ENCODE measurements at regions not wholly inside any gene's neighbourhood (a gene's known extent, or its start where the extent isn't known, plus 50 kb on each side); places are given as distances from the start of the nearest gene placed in this dataset.

GRCh38 chr14:46401066-46401465 lies 250.5 kb downstream of the RPL10L start:
- Histone ChIP-seq H3K4me1 (no peaks in the 10 kb centered on the region), H3K27ac (no peak overlapping the region), H3K27me3 (no peaks in the 10 kb centered on the region), H3K4me3 (no peak overlapping the region), H3K9me3 (no peaks in the 10 kb centered on the region), H3K36me3 (no peaks in the 10 kb centered on the region)
- WGBS, 2 donors (ENCODE audit: low coverage in 1 of 2) = 38 to 75% methylated on average over 2 of the region's 2 CpGs
- no peak for TF ChIP-seq EP300 (IDR thresholded peaks at IDR 0.05)
- TF ChIP-seq POLR2A (IDR thresholded peaks at IDR 0.05) = no peak
- TF ChIP-seq POLR2AphosphoS5 (IDR thresholded peaks at IDR 0.05) = no peak
- TF ChIP-seq CTCF (IDR thresholded peaks at IDR 0.05) = no peak
- no peak for ATAC-seq

GRCh38 chr14:46399049-46399448 lies 252.5 kb downstream of the RPL10L start:
- Histone ChIP-seq H3K27ac (no peak overlapping the region), H3K9me3 (peaks cover 0 to 4% (median 0%) of the 10 kb centered on the region in 3 donors), H3K4me1 (no peaks in the 10 kb centered on the region), H3K4me3 (no peak overlapping the region), H3K36me3 (no peaks in the 10 kb centered on the region), H3K27me3 (no peaks in the 10 kb centered on the region)
- ATAC-seq = no peak
- no peak for TF ChIP-seq EP300 (IDR thresholded peaks at IDR 0.05)
- TF ChIP-seq POLR2A (IDR thresholded peaks at IDR 0.05) = no peak
- TF ChIP-seq POLR2AphosphoS5 (IDR thresholded peaks at IDR 0.05) = no peak
- no peak for TF ChIP-seq CTCF (IDR thresholded peaks at IDR 0.05)
- WGBS, 2 donors (ENCODE audit: low coverage in 1 of 2) = 68 to 82% methylated on average over 3 to 5 of the region's 5 CpGs

GRCh38 chr14:46384611-46385010 lies 267.0 kb downstream of the RPL10L start:
- Histone ChIP-seq H3K27ac (no peak overlapping the region), H3K27me3 (no peaks in the 10 kb centered on the region), H3K4me3 (no peak overlapping the region), H3K36me3 (no peaks in the 10 kb centered on the region), H3K9me3 (peaks cover 0 to 6% (median 0%) of the 10 kb centered on the region in 3 donors), H3K4me1 (no peaks in the 10 kb centered on the region)
- ATAC-seq = no peak
- WGBS, 2 donors (ENCODE audit: low coverage in 1 of 2) = 88 to 95% methylated on average over 10 of the region's 10 CpGs
- no peak for TF ChIP-seq CTCF (IDR thresholded peaks at IDR 0.05)
- no peak for TF ChIP-seq EP300 (IDR thresholded peaks at IDR 0.05)
- TF ChIP-seq POLR2A (IDR thresholded peaks at IDR 0.05) = no peak
- no peak for TF ChIP-seq POLR2AphosphoS5 (IDR thresholded peaks at IDR 0.05)

- ATAC-seq = no peak
- no peaks in the 10 kb centered on the region for H3K36me3 ChIP-seq
- no peak overlapping the region for H3K4me3 ChIP-seq
- TF ChIP-seq POLR2A (IDR thresholded peaks at IDR 0.05) (no peak), CTCF (IDR thresholded peaks at IDR 0.05) (no peak), POLR2AphosphoS5 (IDR thresholded peaks at IDR 0.05) (no peak), EP300 (IDR thresholded peaks at IDR 0.05) (no peak)
- H3K9me3 ChIP-seq = no peaks in the 10 kb centered on the region
- H3K27ac ChIP-seq = no peak overlapping the region
- WGBS, 2 donors (ENCODE audit: low coverage in 1 of 2) = 26 to 31% methylated on average over 2 of the region's 2 CpGs
- no peaks in the 10 kb centered on the region for H3K4me1 ChIP-seq
- no peaks in the 10 kb centered on the region for H3K27me3 ChIP-seq
Observed at GRCh38 chr14:46381674-46382073, 269.9 kb downstream of the RPL10L start.

GRCh38 chr14:46378248-46378647 lies 273.3 kb downstream of the RPL10L start:
- Histone ChIP-seq H3K4me3 (no peak overlapping the region), H3K36me3 (no peaks in the 10 kb centered on the region), H3K27ac (no peak overlapping the region), H3K27me3 (no peaks in the 10 kb centered on the region), H3K4me1 (no peaks in the 10 kb centered on the region), H3K9me3 (peaks cover 0 to 2% (median 0%) of the 10 kb centered on the region in 3 donors)
- no peak for ATAC-seq
- TF ChIP-seq EP300 (IDR thresholded peaks at IDR 0.05) (no peak), POLR2A (IDR thresholded peaks at IDR 0.05) (no peak), CTCF (IDR thresholded peaks at IDR 0.05) (no peak), POLR2AphosphoS5 (IDR thresholded peaks at IDR 0.05) (no peak)
- 92% methylated on average over 4 of the region's 5 CpGs; no CpG with 5 or more reads in 1 of the 2 donors for WGBS, 2 donors (ENCODE audit: low coverage in 1 of 2)
